Urothelium cell line (cell line): ENCODE measurements at regions not wholly inside any gene's neighbourhood (a gene's known extent, or its start where the extent isn't known, plus 50 kb on each side); places are given as distances from the start of the nearest gene placed in this dataset.

ENCODE experiments used
- DNase-seq: peaks from one replicate; pipeline ENCODE4 v3.0.0; 2011; ENCODE audit warnings: low spot score, mixed read lengths
- FAIRE-seq: peaks from 2 replicates; lab custom pipeline; 2011; peaks lifted over from hg19 to GRCh38; lab: Jason Lieb, UNC

DNA sequence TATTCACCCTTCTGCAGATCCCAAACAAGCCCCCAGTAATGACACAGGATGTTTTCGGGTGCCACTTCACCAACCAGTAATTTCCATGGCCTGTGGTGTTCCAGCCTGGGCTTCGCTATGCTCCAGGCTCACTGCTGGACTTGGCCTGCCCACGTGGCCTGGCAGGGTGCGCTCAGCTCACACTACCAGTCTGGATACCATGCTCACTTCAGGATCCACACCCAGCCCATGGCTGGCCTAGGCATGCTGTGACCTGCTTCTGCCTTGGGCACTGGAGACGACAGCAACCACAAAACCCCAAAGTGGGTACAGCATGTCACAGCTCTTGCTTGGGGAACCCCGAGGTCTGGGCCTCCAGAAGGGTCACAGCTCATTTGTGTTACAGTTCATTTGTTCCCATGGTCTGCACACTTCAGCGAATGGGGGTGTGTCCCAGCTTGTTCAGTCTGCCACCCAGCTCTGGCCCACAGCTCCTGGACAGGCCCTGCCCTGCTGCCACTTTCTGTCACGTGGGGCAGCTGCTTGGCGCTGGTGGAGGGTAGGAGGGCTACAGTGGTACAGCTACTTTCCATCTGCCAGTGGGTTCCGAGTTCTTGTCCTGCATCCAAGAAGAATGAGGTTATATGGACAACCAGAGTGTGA, 650.8 kb downstream of the MCTP2 start:
- no peak for DNase-seq
- FAIRE-seq = no peak

DNA sequence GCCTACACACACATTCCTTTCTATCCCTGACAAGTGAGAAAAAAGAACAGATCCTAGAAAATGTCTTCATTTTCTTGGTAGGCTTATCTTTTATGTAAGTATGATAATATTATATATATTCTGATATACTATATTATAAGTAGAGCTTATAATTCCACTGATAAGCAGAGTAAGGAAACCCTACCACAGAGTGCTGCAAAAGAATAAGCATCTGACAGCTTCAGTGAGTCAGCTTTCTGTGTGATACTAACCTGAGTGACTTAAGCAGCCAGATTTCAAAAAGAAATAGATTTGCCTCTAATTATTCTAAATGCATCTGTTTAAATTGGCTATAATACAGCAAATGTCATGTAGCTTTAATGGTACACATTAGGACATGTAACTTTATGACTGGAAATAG, 656.0 kb downstream of the MCTP2 start:
- FAIRE-seq (no peak), DNase-seq (no peak)

DNA sequence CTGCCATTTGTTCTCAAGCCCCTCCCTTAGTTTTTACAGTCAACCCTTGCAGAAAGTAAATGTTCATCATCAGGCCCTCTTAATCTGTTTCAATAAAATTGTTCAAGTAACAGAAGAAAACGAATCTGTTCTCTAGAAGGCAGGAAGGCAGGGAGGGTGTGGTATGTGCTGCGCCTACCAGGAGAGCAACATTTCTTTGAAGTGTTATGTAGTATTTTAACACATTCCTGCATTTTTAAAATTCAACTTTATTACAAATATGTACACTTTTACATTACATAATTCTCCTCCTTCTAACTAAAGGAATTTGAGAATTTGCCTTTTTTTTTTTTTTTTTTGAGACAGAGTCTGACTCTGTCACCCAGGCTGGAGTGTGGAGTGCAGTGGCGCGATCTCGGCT, 657.8 kb downstream of the MCTP2 start:
- DNase-seq = no peak
- FAIRE-seq = no peak

DNA sequence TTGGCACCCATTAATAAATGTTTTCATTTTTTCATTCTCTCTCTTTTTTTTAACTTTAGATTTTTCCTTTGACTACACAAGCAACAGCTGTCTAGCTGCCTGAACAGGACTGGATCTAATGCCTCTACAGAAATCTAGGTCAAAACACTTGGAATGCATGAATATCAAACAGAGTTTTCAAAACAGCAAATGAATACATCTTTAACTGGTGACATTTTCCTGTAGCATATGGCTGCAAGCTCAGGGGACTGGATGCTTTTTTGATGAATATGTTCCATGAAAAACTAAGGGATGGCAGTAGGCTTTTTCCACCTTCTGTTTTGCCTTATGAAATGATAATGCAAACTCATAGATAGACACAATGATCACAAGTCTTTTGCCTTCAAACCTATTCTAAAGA, 661.7 kb downstream of the MCTP2 start:
- DNase-seq (no peak), FAIRE-seq (no peak)

DNA sequence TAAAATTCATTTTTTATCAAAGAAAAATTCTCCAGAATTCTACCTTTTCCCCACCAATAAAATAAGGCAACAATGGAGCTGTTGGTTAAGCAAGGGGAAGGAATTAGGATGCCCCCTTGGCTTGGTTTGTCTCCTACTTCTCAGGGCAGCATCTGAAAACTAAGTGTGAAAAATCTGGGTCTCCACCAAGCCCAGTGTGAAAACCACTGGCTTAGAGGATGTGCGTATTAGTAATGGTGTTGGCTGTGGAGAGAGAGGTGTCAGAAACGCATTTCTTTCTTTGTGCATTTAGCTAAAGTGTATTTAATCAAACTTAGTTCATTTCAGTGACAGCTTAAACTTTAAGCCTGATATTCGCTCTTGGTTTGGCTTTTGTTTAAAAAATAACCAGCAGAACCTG, 662.7 kb downstream of the MCTP2 start:
- DNase-seq (no peak), FAIRE-seq (no peak)

DNA sequence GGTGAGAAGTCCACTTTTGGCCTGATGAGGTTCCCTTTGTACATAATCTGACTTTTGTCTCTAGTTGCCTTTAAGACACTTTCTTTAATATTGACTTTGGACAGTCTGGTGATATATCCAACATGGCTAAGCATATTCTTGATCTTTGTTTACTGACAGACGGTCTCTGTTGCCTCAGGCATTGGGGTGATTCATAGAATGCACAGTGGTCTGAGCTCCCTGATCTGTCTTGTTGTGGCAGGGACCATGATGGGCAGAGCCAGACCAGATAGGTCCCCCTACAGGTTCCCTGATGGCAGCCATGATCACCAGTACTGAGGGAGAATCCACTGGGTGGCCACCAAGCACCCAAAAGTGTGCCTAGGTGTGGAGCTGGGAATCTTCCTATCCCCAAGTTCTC, 678.1 kb downstream of the MCTP2 start:
- no peak for FAIRE-seq

DNA sequence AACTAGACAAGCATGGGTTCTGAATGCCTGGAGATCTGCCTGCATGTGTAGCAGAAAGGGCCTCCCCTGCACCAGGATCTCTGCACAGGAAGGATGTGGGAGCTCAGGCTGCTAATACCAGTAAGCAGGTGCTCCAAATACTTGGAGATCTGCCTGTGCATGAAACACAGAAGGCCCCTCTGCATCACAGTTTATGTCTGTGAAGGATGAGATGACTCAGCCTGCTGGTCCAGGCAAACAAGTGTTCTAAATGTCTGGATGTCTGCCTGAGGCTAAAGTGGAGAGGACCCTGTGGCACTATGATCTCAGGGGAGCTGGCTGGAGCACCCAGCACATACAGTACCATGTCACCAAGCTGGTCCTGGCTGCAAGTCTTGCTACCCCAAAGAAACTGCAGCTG, 678.8 kb downstream of the MCTP2 start:
- FAIRE-seq (no peak), DNase-seq (no peak)

More for the DNA sequence above, 678.1 kb downstream of the MCTP2 start:
- no peak for DNase-seq

DNA sequence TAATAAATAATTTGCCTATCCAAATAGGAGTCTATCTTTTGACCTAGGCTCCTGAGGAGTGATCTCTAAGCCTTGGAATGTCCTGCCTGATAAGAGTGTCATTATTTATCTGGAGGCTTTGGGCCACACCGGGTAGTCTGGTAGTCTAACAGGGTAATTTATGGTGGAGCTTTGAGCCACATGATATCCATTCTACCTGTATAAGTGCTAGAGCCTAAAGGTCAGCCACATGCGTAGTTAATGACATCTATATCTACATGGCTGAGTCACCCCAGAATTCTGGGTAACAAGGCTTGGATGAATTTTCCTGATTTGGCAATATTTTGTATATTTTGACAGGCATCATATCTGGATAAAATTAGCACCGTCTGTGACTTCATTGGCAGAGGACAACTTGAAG, 681.4 kb downstream of the MCTP2 start:
- no peak for DNase-seq
- no peak for FAIRE-seq

DNA sequence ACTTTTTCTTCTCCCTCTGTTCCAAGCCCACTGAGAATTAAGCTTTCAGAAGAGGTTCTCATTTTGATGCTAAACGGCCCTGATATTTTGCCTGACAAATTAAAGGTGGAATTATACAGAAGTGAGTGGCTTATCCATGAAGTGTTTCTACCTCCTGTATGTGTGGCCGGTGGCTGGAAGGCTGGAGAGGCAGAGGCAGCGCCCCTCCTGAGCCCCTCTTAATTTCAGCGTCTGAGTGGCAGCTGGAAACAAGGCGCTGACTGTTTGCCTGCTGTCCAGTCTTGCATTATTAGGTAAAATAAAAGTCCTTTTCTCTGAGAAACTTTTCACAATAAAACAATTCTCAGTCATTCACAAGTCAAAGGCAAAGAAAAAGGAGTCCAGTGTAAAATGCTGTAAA, 685.7 kb downstream of the MCTP2 start:
- no peak for DNase-seq
- FAIRE-seq = no peak

DNA sequence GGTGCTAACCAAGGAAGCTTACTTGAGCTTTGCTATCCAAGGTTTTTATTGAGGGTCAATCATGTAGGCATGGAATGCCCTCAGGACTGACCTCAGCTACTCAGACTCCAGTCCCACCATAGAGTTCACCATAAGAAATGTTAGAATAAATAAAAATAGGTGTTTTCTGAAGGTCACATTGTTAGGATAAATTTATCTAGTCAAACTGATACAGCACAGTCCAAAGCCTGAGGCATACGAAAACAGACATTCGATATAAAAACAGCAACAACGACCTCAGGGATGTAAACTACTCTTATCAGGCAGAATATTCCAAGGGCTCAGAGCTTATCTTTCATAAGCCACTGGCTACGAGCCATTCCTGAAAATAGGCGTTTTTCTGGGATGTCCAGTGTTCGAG, 690.6 kb downstream of the MCTP2 start:
- FAIRE-seq (no peak), DNase-seq (no peak)

DNA sequence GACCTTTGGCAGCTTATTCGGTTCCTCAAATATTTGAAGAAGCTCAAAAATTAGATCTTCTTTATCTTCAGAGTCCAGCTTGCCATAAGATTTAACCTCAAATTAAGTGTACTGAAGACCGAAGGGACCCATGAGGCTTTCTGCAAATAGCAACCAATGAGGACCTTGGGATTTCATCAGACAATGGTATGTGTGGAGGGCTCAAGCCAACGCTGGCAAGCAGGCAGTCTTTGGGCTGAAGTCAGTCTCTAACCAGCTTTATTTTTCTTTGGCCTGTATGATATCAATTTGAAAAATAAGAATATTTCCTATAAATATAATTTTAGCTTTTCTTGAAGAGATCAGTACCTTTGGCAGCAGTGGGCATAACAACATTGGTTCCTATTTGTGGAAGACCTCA, 692.7 kb downstream of the MCTP2 start:
- FAIRE-seq = no peak
- no peak for DNase-seq

DNA sequence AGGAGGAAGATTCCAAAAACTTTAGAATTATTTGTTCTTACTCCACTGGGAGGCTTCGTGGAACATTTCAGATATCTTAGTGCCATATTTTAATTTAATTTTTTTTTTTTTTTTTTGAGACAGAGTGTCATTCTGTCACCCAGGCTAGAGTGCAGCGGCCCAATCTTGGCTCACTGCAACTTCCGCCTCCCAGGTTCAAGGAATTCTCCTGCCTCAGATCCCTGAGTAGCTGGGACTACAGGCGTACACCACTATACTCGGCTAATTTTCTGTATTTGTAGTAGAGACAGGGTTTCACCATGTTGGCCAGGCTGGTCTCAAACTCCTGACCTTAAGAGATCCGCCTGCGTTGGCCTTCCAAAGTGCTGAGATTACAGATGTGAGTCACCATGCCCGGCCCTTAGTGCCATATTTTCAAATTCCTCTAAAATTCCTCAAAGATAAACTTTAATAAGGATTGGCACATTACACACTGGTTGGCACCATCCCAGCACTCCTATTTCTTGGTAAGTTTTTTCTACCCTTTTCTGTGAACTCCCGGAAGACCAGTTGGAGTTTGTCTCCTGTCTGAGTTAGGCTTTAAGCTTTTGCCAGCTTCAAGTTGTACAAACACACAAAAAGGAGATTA, 693.7 kb downstream of the MCTP2 start:
- DNase-seq (no peak), FAIRE-seq (no peak)

DNA sequence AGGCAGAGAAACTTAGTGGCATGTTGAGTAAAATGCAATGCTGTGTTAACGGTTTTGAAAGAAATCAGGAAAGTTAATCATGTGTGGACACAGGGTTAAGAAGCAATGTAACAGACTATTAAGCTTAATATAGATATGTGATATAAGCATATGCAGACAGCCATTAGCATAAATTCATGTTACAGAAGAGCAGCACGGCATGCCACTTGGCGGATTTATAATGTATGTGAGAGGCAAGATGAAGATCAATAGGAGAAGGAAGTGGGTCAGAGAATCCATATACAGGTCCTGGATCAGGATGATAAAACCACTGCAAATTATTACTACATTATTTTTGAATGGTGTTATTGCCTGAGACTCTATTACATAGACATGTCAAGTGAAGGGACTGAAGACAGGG, 694.3 kb downstream of the MCTP2 start:
- DNase-seq (no peak), FAIRE-seq (no peak)

DNA sequence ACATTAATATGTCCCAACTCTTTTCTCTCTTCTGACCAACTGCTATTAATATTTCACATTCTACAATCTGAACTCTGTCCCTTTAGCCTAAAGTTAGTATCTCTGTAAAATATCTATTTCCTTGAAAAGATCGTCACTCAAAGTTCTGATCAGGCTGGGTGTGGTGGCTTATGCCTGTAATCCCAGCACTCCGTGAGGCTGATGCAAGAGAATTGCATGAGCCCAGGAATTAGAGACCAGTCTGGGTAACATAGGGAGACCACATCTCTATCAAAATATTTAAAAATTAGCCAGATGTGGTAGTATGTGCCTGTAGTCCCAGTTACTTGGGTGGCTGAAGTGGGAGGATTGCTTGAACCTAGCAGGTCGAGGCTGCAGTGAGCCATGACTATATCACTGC, 695.6 kb downstream of the MCTP2 start:
- DNase-seq = no peak
- FAIRE-seq = no peak

DNA sequence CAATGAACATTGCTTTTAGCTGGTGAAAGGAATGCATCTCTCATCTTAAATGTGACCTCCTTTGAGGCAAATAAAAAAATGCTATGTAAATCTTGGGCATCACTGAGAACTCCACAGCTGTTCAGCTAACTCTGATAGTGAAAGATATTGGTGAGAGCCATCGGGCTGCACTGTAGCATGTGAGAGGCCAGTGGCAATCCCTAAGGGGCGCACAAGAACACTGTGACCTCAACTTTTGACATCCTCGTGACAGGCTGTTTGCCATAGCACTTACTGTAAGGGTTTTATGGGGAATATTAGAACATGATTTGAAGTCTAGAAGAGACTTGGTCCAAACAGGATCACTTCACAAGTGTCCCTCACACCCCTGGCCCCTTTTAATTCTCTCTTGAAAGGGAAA, 697.9 kb downstream of the MCTP2 start:
- DNase-seq (no peak), FAIRE-seq (no peak)

DNA sequence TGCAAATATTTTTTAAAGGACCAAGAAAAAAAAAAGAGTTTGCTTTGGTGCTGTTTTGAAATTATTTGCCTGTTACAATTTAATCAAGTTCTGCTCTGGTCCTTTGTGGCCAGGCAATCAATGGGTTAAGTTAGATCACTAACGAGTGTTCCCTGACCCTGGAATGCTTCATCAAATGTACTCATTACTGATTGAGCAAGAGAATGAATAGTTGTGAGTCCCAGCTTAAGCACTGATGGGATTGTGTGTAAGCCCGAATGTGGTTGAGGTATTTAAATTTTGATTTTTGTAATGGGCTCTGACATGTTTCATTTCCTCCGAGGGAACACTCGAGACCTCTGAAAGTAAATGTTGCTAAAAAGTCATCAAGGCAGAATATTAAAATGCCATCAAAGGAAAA, 699.1 kb downstream of the MCTP2 start:
- no peak for DNase-seq
- FAIRE-seq = no peak

DNA sequence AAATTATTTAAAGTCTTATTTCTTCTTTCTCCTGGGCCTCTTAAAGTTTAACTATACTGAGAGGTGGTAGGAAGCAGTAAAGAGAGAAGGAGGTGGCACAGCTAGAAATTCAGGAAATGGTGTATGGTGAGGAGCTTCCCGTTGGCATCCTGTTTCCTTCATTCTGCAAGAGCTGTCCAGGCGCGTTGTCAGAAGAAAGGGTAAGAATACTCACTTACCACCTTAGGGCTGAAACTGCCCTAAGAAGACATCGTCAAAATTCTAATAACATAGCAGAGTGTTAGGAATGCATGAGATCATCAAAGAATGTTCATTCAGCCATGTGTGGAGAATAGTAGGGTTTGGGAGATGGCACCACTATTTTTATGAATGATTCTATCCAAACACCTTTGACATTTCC, 699.6 kb downstream of the MCTP2 start:
- DNase-seq (no peak), FAIRE-seq (no peak)

DNA sequence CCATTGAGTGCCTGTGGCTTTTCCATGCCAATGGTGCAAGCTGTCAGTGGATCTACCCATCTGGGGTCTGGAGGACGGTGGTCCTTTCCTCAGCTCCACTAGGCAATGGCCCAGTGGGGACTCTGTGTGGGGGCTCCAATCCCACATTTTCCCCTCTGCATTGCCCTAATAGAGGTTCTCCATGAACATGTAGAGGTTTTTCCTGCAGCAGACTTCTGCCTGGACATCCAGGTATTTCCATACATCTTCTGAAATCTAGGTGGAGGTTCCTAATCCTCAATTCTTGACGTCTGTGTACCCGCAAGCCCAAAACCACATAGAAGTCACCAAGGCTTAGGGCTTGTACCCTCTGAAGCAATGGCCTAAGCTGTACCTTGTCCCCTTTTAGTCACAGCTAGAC, 703.1 kb downstream of the MCTP2 start:
- DNase-seq (no peak), FAIRE-seq (no peak)

DNA sequence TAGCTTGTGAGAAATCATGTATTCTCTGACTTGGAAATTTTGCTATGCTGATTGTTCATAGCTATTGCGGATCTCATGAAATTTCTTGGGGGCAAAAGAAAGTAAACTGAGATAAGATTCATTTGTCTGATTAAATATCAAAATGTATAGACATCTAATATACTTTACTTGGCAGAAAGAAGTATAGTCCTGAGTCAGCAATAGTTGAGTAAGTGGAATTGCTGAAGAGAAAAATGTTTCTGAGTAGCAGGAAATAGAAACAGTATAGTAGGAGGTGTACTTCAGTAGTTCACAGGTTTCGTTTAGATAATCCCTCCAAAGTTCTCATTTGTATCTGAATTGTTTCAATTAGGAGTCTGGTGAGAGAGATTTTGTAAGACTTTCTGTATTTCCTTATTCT, 705.9 kb downstream of the MCTP2 start:
- DNase-seq (no peak), FAIRE-seq (no peak)

DNA sequence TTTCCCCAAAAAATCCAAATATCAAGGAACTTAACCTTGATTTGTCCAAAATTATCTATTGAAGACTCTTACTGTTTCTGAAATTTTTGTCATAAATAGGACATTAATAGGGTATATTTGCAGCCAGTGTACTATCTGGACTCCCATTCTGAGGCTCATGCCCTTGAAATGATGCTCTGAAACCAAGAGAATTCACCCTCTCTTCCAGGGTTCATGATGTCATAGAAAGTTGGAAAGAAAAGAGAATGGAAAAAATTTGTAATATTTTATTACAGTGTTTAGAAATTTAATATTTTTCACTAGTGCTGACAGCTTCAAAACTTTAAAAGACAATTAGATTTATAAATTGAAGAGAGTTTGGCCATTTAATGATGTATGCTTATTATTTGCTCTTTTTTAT, 712.5 kb downstream of the MCTP2 start:
- no peak for FAIRE-seq

DNA sequence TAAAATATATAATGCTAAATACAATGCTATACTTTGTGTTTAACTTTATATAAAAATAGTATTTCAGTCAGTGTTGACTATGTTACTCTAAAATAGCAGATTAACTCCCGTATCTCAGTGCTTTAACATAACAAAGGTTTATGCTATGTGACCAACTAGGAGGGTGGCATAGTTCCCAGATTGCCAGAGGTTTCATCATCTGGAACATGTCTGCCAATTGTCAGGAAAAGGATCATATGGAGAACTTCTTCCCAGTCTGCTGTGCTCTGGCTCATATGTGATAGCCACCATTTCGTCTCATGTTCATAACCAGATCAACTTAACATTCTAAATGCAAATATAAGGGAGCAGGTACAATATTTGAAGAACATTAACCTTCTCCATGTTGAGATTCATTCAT, 720.2 kb downstream of the MCTP2 start:
- no peak for FAIRE-seq
- DNase-seq = no peak

More for the DNA sequence above, 712.5 kb downstream of the MCTP2 start:
- DNase-seq = no peak

DNA sequence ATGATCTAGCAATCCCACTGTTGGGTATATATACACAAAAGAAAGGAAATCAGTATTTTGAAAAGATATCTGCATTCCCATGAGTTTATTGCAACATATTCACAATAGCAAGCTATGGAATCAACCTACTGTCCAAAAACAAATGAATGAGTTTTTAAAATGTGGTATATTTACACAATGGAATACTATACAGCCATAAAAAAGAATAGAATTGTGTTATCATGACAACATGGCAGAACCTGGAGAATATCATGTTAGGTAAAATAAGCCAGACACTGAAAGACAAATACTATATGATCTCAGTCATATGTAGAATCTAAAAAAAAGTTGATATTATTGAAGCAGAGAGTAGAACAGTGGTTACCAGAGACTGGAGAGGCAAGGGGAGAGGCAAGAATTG, 732.6 kb downstream of the MCTP2 start:
- DNase-seq = no peak
- FAIRE-seq = no peak

DNA sequence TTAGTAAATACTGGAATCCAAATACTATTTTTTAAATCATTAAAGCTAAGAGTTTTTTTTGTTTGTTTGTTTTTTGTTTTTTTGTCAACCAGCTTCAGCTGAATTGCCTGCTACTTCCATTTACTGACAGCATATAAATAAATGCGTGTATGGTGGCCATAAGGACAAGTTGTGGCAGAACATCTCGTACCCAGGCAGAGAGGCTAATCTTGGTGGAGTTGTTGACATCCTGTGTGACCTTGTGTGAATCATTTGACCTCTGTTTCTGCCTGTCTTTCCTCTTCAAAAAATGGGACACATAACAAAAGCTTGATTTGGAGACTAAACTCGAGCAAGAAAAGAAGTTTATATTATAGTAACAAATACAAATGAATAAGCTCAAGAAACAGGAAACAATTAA, 734.2 kb downstream of the MCTP2 start:
- DNase-seq (no peak), FAIRE-seq (no peak)
